ENCODE measurements at regions not wholly inside any gene's neighbourhood (a gene's known extent, or its start where the extent isn't known, plus 50 kb on each side); places are given as distances from the start of the nearest gene placed in this dataset.
A peak's percentile ranks its signal among the peaks of the same experiment; 100 is the strongest.
"Not testable (repeated sequence)": the region's sequence is repeated elsewhere in the genome, so short reads cannot be mapped to it uniquely, and the experiment has no call there.

DNA sequence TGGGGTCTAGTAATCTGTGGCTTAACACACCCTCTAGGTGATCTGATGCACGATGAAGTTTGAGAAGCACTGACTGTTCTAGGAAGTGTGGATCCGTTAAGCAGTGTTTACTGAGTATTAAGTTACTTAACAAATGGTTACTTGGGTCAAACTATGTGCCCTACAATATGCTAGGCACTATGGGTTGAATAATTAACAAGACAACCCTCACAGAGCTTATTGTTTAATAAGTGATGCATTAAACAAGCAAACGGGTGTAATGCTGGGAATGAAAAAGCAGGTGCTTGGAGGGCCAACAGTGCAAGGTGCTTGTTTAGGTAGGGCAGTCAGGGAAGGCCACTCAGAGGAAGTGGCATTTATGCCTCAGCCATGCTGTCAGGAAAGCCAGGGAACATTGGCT lies 378.0 kb upstream of the PODXL start:
- no peak for DNase-seq

GRCh38 chr7:131933751-131934289 lies 377.4 kb upstream of the PODXL start:
- DNase-seq: no peak

GRCh38 chr7:131933219-131933618 lies 376.8 kb upstream of the PODXL start:
- DNase-seq: not testable (repeated sequence)

DNA sequence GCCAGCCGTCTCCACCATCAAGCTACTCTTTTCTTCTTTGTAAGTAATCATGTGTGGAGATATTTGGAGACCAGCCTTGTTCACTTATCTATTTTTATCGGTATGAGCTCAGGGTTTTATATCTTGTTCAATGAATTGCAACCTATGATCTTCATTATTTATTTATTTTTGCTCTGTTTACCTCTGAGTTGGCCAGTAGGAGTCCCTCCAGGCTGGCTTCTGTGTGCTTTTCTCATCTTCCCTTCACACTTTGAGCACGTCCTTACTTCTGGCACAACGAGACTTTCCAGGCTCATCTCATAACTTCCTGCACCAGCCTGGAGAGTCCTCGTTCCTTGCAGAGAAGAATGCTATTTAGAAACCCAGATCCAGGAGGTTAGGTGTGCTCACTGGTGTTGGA lies 375.8 kb upstream of the PODXL start:
- DNase-seq: no peak

DNA sequence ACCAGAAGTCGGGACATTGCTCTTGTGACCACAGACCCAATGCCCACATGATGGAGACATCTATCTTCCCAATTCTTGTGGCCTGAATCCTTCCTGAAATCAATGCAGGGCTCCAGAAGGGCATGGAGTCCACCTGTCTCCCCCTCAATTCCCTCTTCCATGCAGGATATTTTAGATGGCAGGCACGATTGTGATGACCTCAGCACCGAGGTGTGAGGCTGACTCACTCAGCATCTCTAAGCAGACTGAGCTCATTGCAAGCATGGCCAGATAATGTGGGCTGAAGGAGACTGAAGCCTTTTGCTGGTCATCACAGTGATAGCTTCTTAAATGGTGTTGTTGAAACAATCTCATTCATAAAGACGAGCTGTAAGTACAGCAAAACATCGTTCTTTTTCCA lies 374.9 kb upstream of the PODXL start:
- no peak for DNase-seq

- DNase-seq: no peak
These were observed 373.2 kb upstream of the PODXL start for GRCh38 chr7:131929632-131930031.

- no peak for DNase-seq
These were observed 371.5 kb upstream of the PODXL start for GRCh38 chr7:131927770-131928423.

DNA sequence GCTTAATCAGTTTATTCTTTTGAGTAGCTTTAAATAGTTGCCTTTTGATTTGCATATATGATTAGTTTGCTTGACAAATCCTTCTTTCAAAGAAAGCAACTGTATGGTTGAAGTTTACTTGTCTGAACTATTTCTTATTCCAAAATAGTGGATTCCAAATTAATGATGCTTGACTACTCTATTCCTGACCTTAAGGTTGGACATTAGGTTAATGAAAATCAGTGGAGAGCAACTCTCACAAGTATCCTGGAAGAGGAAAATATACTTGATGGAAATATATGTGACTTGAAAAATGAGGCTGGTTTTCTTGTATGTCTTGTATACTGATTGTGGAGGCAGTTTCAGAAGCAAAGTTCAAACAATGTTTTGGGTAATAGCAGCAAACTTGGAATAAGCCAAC lies 369.2 kb upstream of the PODXL start:
- DNase-seq: no peak

DNA sequence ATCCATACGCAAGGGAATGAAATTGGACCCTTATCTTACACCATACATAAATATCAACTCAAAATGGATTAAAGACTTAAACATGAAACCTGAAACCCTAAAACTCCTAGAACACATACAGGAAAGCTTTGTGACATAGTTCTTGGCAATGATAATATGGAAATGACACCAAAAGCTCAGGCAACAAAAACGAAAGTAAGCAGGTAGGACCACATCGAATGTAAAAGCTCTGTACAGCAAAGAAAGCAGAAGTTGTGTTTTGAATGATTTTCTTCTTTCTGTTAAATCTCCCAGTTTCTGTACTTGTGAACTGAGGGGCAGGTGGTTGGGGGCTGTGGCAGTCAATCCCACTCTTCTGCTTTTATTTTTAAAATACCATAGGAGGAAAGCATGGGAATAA lies 368.4 kb upstream of the PODXL start:
- no peak for DNase-seq

DNA sequence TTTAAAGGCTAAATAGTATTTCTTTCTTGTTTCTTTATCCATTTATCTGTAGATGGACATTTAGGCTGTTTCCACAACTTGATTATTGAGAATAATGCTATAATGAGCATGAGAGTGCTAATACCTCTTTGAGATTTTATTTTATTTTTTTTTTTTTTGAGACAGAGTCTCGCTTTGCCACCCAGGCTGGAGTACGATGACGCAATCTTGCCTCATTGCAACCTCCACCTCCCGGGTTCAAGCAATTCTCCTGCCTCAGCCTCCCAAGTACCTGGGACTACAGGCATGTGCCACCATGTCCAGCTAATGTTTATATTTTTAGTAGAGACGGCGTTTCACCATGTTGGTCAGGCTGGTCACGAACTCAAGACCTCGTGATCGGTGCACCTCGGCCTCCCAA lies 366.5 kb upstream of the PODXL start:
- not testable (repeated sequence) for DNase-seq

GRCh38 chr7:131921016-131921415 lies 364.6 kb upstream of the PODXL start:
- DNase-seq: no peak

GRCh38 chr7:131919920-131920709 lies 363.7 kb upstream of the PODXL start:
- no peak for DNase-seq

GRCh38 chr7:131911112-131911511 lies 354.7 kb upstream of the PODXL start:
- no peak for DNase-seq

GRCh38 chr7:131909151-131909768 lies 352.8 kb upstream of the PODXL start:
- DNase-seq: no peak

- DNase-seq: no peak
These were observed 352.3 kb upstream of the PODXL start for GRCh38 chr7:131908714-131909113.

DNA sequence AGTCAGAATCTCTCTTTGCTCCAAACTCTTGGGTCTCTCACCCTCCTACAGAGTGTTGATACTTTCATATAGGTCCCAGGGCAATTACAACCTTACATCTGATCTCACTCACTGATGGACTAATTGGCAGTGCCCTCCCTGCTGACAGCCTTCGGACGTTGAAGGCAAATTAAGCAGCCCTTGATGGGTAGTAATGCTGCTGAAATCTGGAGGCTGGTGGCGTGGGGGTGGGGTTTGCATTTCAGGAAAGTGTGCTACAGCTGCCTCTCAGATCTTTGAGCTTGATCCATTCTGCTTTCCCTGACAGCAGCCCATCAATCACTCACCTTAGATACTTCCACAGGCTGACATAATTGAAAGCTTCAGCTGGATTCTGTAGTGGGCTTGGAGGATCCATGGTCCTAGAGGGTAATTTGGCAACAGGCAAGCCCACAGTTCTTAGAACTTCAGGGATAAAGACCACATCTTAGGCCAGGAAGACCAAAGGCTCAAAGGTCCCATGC lies 349.1 kb upstream of the PODXL start:
- DNase-seq: no peak

DNA sequence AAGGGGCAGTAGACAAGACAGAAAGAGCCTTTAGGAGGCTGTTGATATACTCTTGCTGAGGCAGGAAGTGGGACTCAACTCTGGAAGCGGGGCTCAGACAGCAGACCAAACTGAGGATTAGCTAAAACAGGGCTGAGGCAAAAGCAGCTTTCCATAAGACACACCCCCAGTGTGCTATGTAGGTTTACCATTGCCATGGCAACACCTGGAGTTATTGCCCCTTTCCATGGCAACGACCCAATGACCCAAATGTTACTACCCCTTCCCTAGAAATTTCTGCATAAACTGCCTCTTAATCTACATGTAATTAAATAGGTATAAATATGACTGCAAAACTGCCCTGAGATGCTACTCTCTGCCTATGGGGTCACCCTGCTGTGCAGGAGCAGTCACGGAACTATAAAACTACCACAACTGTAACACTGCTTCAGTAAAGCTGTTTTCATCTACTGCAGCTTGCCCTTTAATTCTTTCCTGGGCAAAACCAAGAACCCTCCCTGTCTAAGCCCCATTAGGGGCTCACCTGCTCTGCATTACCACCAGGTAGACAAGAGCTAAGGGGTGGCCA lies 348.4 kb upstream of the PODXL start:
- no peak for DNase-seq

DNA sequence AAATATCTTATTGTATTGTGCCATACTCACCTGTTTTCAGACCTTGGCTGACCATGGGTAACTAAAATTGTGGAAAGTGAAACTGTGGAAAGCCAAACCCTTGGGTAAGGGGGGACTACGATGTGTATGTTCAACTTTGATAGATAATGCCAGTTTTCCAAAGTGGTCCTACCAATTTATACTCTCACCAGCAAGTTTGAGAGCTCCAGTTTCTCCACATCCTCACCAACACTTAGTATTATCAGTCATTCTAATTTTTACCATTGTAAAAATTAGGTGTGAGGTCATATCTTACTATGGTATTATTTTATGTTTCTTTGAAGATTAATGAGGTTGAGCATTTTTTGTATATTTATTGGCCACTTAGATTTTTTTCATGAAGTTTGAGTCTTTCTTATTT lies 346.9 kb upstream of the PODXL start:
- DNase-seq: no peak

DNA sequence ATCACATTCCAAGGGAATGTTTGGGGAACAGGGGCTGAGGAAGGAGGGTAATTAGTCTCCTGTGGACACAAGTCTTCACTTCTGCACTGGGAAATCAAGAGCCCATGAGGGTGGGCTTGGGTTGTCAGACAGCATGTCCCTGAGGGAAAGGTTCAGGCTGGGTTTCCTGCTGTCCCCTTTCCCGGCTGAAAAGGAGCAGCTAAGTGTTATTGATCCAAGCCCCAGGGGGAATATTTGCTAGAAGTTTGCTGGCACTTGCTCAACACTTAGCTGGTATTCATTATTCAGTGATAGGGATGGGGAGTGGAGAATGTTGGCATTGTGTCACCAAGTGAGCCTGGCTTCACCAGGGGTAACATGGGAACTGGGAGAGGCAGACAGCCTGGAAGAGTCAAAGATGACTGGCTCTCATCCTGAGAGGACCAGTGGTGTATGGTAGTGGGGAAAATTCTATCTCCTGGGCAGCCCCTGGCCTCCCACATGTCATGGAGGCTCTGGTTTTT lies 344.4 kb upstream of the PODXL start:
- DNase-seq: no peak

GRCh38 chr7:131899271-131900030 lies 343.0 kb upstream of the PODXL start:
- DNase-seq: no peak

DNA sequence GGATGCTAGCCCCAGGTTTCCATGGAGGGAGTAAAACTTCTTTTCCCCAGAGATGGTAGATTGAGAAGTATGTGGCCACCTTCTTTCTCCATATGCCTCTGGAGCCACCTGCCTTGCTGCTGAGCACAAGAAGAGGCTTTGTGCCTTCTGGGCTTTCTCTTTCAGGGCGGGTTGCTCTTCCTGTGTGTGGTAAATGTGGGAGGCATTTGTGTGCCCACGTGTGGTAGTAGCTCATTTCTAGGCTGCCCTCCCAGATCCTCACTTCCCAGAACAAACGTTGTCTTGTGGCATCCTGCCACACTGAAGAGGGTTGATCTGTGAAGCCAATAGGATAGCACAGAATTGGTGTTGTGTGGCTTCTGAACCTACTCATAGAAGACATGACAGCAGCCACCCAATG lies 342.0 kb upstream of the PODXL start:
- DNase-seq: peak in 1 of 14 donors; percentile 11

GRCh38 chr7:131897790-131898165 lies 341.4 kb upstream of the PODXL start:
- no peak for DNase-seq
